Pulmonary artery endothelial cell (primary cell): ENCODE measurements at regions not wholly inside any gene's neighbourhood (a gene's known extent, or its start where the extent isn't known, plus 50 kb on each side); places are given as distances from the start of the nearest gene placed in this dataset.
"Not testable (repeated sequence)": the region's sequence is repeated elsewhere in the genome, so short reads cannot be mapped to it uniquely, and the experiment has no call there.

Experiments used
- DNase-seq: peaks from one replicate; pipeline ENCODE4 v3.0.0-alpha.2; 2011; ENCODE audit warnings: low read depth, low spot score

- DNase-seq, result no peak
These were observed 310.3 kb downstream of the C12orf75 start for GRCh38 chr12:105640761-105641160.

GRCh38 chr12:105641749-105642148, 311.3 kb downstream of the C12orf75 start:
- DNase-seq, result no peak

DNA sequence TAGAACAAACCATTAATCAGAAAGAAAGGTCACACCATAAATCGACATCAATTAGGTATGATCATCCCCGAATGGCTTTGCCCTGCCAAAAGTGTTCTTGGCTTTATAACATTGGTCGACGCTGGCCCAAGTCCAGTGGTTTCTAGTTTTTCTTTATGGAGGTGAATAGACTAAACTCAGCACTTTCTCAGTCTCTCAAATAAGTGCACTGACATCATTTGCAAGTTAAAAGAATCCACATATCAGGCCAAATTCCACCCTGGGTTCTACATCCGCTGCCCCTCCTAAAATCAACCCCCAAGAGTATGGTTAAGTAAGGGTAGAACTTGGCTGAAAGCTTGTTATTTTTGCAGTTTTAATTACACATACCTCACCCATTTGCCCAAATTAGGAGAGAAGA, 314.3 kb downstream of the C12orf75 start:
- DNase-seq, result no peak

GRCh38 chr12:105654606-105655005, 324.1 kb downstream of the C12orf75 start:
- DNase-seq, result no peak

- DNase-seq, result no peak
These were observed 327.9 kb downstream of the C12orf75 start for GRCh38 chr12:105658389-105658788.

DNA sequence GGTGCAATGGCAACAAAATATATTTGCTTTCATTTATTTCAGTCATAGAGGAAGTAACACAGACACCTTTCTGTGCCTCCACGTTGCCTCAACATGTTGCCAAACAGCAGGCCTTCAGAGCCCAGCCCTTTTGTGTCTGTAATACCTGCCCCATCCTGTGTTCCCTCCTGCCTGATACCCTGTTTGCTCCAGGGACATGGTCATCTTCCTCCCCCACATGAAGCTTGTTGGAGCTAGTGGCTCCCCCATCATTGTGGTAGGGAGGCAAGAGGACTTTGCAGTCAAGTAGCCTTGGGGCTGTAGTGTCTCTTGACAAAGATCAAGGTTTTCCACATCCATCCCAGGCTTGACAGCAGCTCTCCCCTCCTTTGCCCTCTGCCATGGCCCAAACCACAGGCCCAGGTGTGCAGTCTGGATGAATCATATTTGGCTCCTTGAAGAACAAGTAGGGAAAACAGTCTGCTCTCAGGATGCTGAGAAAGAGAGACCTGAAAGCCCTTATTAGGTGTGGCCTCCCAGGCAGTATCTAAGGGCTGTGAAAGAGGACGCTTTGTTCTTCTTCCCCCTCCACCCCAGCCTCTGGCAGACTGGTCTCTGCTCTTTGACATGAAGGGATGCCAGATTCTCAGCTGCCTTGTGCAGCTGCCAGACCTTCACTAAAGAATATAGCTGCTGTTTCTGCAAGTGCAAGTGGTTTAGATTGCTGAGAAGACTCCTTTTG, 329.0 kb downstream of the C12orf75 start:
- no peak for DNase-seq

GRCh38 chr12:105664765-105665164, 334.3 kb downstream of the C12orf75 start:
- DNase-seq, result not testable (repeated sequence)

- no peak for DNase-seq
These were observed 334.9 kb downstream of the C12orf75 start for GRCh38 chr12:105665366-105665765.

DNA sequence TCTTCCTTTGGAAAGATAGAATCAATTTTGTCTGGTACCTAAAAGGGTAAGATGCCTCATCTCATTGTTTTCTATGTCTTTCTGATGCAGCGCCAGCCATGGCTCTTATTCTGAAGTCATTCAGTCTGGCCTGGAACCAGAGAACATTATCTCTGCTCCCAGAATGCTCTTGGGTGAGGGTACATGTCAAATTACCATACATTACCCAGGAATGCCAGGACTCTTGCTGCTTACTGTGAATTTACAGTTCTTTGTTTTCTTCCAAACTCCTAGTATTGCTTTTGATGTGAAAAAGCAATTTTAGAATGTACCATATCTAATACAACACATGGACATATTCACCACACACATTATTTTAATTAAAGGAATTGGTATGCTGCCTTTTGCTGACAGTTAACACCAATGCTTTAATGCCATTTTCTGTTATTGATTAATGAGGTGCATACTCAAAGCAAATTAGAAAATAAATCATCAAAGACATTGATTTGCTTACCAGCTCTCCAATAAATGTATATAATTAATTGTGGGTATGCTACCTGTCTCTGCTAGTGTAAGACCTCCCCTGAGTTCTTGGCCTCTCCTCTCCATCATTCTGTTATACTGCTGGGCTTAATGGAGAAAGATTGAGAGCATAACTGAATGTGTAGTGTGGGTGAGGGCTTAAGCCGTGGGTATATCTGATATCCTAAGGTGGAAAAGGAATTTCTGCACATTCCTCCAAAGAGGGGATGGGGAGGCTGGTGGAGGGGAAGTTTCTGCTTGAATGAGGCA, 337.7 kb downstream of the C12orf75 start:
- no peak for DNase-seq

- DNase-seq, result no peak
These were observed 340.2 kb downstream of the C12orf75 start for GRCh38 chr12:105670672-105671071.

- DNase-seq, result no peak
These were observed 341.2 kb downstream of the C12orf75 start for GRCh38 chr12:105671720-105672119.

- no peak for DNase-seq
These were observed 341.9 kb downstream of the C12orf75 start for GRCh38 chr12:105672121-105672975.

- DNase-seq, result no peak
These were observed 344.6 kb downstream of the C12orf75 start for GRCh38 chr12:105674871-105675699.

DNA sequence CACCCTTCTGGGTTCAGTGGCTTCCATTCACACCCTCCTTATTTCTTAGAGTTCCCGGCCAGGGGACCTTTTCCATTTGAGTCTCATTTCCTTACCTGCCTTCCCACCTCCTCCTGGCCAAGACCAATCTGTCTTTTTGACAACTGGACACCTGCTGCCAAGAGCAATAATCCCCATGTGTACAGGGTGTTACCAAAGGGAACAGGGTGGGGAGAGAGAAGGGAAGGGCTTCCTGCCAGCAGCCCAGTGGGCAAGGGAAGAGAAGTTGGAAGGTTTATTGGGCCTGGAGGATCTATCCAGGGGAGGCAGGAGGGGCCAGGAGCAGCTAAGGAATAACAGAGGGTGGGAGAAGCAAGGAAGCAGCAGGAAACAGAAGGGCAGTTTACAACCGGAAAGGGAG, 346.2 kb downstream of the C12orf75 start:
- no peak for DNase-seq

GRCh38 chr12:105677672-105678071, 347.2 kb downstream of the C12orf75 start:
- DNase-seq, result no peak

DNA sequence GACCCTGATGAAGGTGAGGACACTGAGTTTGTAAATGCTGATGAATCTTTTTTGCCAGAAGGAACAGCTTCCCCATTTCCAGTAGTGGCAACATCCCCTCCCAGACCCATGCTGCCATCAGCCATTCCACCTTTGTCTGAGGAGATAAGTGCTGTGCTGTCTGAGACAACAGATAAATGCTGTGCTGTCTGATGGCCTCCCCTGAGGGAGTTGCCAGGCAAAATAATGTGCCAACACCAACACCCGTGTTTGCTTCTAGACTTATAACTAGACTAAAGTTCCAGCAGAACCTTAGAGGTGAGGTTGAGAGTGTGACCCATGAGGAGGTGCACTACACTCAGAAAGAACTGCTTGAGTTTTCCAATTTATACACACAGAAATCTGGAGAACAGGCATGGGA, 349.5 kb downstream of the C12orf75 start:
- no peak for DNase-seq

- DNase-seq, result no peak
These were observed 350.9 kb downstream of the C12orf75 start for GRCh38 chr12:105681341-105681740.

GRCh38 chr12:105682821-105683220, 352.3 kb downstream of the C12orf75 start:
- DNase-seq, result not testable (repeated sequence)

DNA sequence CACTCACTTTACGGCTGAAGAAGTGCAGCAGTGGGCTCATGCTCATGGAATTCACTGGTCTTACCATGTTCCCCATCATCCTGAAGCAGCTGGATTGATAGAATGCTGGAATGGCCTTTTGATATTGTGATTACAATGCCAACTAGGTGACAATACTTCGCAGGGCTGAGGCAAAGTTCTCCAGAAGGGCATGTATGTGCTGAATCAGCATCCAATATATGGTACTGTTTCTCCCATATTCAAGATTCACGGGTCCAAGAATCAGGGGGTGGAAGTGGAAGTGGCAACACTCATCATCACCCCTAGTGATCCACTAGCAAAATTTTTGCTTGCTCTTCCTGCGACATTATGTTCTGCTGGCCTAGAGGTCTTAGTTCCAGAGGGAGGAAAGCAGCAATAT, 353.3 kb downstream of the C12orf75 start:
- not testable (repeated sequence) for DNase-seq

GRCh38 chr12:105698075-105698474, 367.6 kb downstream of the C12orf75 start:
- no peak for DNase-seq

- no peak for DNase-seq
These were observed 368.7 kb downstream of the C12orf75 start for GRCh38 chr12:105699209-105699608.
